Transverse colon (tissue), 4 donors: ENCODE measurements at regions not wholly inside any gene's neighbourhood (a gene's known extent, or its start where the extent isn't known, plus 50 kb on each side); places are given as distances from the start of the nearest gene placed in this dataset.

Experiments used
- DNase-seq: peaks from one replicate; pipeline ENCODE4 v3.0.0-alpha.2; 2019
- H3K27ac ChIP-seq, 4 donors: fragments of 200-600 bp; sonication (generic); 2 replicates each; pipeline ENCODE4 v1.5.1; 2016 to 2018; ENCODE audit warnings: inconsistent platforms in 4 of 4
- H3K27me3 ChIP-seq: fragments of 200-600 bp; sonication (generic); 2 replicates; pipeline ENCODE4 v1.5.1; 2017; ENCODE audit warnings: inconsistent platforms
- H3K36me3 ChIP-seq, 4 donors: fragments of 200-600 bp; sonication (generic); 2 replicates each; pipeline ENCODE4 v1.5.1; 2017 to 2019; ENCODE audit warnings: inconsistent platforms in 4 of 4
- H3K4me1 ChIP-seq, 4 donors: fragments of 200-600 bp; sonication (generic); 2 replicates each; pipeline ENCODE4 v1.5.1; 2017 to 2020; ENCODE audit warnings: inconsistent platforms in 4 of 4
- H3K4me3 ChIP-seq, 4 donors: fragments of 200-600 bp; sonication (generic); 1 replicate in 1 of 4; 2 replicates in 3 of 4; pipeline versions ENCODE4 v1.5.1 to v1.6.1; 2017 to 2019; ENCODE audit warnings: inconsistent platforms in 4 of 4
- H3K9me3 ChIP-seq, 2 donors: fragments of 200-600 bp; sonication (generic); 2 replicates each; pipeline ENCODE4 v1.5.1; 2017 to 2019; ENCODE audit warnings: inconsistent platforms in 2 of 2
- EP300 ChIP-seq: sonication (generic); formaldehyde crosslinking; IDR thresholded peaks from one replicate; pipeline ENCODE4 v1.6.1; 2017; ENCODE audit warnings: antibody characterized with exemption, low read depth
- POLR2A ChIP-seq: fragments of 450-650 bp; IDR thresholded peaks from one replicate; pipeline ENCODE4 v1.6.1; 2016; ENCODE audit warnings: antibody characterized with exemption, mild to moderate bottlenecking, moderate library complexity
- POLR2AphosphoS5 ChIP-seq, 3 donors: sonication (generic); formaldehyde crosslinking; IDR thresholded peaks; one replicate each; pipeline ENCODE4 v1.6.1; 2016; ENCODE audit warnings: antibody characterized with exemption in 3 of 3
- WGBS, 2 donors: methylation state at CpG; one replicate each; pipeline ENCODE4 v1.1.5; 2018; ENCODE audit warnings: low coverage in 1 of 2; 5-methylcytosine and 5-hydroxymethylcytosine counted together
- in situ Hi-C, 4 donors: fragments of 200-750 bp; cut with MboI; loops; one replicate each; pipeline versions ENCODE4 v1.15.0 to v1.15.1; 2017; ENCODE audit warnings: low sequenced_read_pairs in 3 of 4, low pct_ligation_motif_present in 1 of 4, low pct_unique_long_range_greater_than_20kb in 1 of 4
- intact Hi-C: fragments of 100-400 bp; cut with DNase I; formaldehyde crosslinking; loops from one replicate; pipeline ENCODE4 v1.15.1; 2023; ENCODE audit warnings: low total_unique reads
- TF ChIP-seq, protein P1 (sequence below), 5 experiments: fragments of 200-600 bp in 3 of 5; fragments of 450-650 bp in 2 of 5; sonication (generic) in 3 of 5; IDR thresholded peaks; 1 replicate in 2 of 5; 2 replicates in 3 of 5; pipeline ENCODE4 v1.5.1; 2016 to 2017; ENCODE audit warnings: antibody characterized with exemption in 5 of 5, inconsistent platforms in 3 of 5, mild to moderate bottlenecking in 2 of 5, moderate library complexity in 1 of 5

DNA sequence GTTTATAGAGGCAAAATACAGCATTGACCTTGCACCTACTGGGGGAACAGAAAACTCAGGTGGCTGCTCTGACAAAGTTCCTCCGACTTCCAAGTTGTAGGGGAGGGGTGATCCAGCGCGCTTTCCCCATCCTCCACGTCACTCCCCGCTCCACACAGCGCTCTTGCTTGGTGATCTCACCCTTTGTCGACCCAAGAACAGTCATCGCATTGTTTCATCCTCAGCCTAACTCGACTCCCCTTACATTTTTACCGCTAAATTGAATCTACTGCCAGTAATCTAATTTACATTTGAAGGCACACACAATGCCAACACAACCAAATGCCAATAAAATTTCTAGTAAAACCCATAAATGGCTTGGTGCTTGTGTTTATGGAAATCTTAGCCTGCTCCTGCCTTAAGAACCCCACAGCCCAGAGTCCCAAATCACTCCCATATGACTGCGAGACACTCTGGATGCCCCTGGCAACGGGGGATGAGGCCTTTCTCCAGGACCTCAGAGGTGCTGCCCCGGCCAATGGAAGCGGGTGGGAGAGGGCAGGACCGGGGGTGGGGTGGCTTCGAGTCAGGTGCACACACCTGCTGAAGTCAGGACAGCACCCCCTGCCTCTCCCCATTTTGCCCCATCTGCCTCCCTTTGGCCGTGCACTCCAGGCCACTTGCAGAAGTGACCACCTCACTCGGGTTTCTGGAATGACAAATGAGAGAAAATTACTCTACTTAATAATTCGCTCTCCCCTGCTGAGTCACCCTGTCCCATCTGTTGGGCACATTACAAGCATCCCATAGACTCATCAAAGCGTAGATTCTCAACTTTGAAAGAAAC, 98.2 kb upstream of the GSC start:
- Histone ChIP-seq H3K4me1 (peaks cover 0 to 6% (median 0%) of the 10 kb centered on the region in 4 donors), H3K27me3 (peaks cover 37% of the 10 kb centered on the region), H3K9me3 (no peaks in the 10 kb centered on the region), H3K4me3 (no peak overlapping the region), H3K36me3 (no peaks in the 10 kb centered on the region), H3K27ac (no peak overlapping the region)
- 56 to 68% methylated on average over 6 to 20 of the region's 20 CpGs for WGBS, 2 donors
- in situ Hi-C loops: no loop called here
- no peak for DNase-seq
- TF ChIP-seq POLR2AphosphoS5 (IDR thresholded peaks at IDR 0.05) (no peak), POLR2A (no peak), EP300 (no peak)
- TF ChIP-seq, protein P1, sequence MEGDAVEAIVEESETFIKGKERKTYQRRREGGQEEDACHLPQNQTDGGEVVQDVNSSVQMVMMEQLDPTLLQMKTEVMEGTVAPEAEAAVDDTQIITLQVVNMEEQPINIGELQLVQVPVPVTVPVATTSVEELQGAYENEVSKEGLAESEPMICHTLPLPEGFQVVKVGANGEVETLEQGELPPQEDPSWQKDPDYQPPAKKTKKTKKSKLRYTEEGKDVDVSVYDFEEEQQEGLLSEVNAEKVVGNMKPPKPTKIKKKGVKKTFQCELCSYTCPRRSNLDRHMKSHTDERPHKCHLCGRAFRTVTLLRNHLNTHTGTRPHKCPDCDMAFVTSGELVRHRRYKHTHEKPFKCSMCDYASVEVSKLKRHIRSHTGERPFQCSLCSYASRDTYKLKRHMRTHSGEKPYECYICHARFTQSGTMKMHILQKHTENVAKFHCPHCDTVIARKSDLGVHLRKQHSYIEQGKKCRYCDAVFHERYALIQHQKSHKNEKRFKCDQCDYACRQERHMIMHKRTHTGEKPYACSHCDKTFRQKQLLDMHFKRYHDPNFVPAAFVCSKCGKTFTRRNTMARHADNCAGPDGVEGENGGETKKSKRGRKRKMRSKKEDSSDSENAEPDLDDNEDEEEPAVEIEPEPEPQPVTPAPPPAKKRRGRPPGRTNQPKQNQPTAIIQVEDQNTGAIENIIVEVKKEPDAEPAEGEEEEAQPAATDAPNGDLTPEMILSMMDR (IDR thresholded peaks at IDR 0.05): no peak
- intact Hi-C loops: no loop called here

GRCh38 chr14:94867209-94867608, 97.3 kb upstream of the GSC start:
- 86% methylated on average over 6 of the region's 6 CpGs; no CpG with 5 or more reads in 1 of the 2 donors for WGBS, 2 donors
- in situ Hi-C loops: no loop called here
- Histone ChIP-seq H3K27me3 (peaks cover 37% of the 10 kb centered on the region), H3K4me3 (no peak overlapping the region), H3K4me1 (peaks cover 0 to 6% (median 0%) of the 10 kb centered on the region in 4 donors), H3K36me3 (no peaks in the 10 kb centered on the region), H3K27ac (no peak overlapping the region), H3K9me3 (no peaks in the 10 kb centered on the region)
- intact Hi-C loops: no loop called here
- no peak for DNase-seq
- TF ChIP-seq POLR2AphosphoS5 (IDR thresholded peaks at IDR 0.05) (no peak), POLR2A (no peak), EP300 (no peak)
- TF ChIP-seq, protein P1 (IDR thresholded peaks at IDR 0.05): no peak

- DNase-seq: no peak
- peaks cover 0 to 6% (median 0%) of the 10 kb centered on the region in 4 donors for H3K4me1 ChIP-seq
- no peaks in the 10 kb centered on the region for H3K9me3 ChIP-seq
- 28 to 30% methylated on average over 4 to 45 of the region's 45 CpGs for WGBS, 2 donors
- in situ Hi-C loops: no loop called here
- TF ChIP-seq, protein P1 (IDR thresholded peaks at IDR 0.05): no peak
- TF ChIP-seq EP300 (no peak), POLR2A (no peak), POLR2AphosphoS5 (IDR thresholded peaks at IDR 0.05) (no peak)
- intact Hi-C loops: no loop called here
- no peak overlapping the region for H3K4me3 ChIP-seq
- no peak overlapping the region for H3K27ac ChIP-seq
- no peaks in the 10 kb centered on the region for H3K36me3 ChIP-seq
- peaks cover 32% of the 10 kb centered on the region for H3K27me3 ChIP-seq
These were observed 94.7 kb upstream of the GSC start for GRCh38 chr14:94864387-94865195.

DNA sequence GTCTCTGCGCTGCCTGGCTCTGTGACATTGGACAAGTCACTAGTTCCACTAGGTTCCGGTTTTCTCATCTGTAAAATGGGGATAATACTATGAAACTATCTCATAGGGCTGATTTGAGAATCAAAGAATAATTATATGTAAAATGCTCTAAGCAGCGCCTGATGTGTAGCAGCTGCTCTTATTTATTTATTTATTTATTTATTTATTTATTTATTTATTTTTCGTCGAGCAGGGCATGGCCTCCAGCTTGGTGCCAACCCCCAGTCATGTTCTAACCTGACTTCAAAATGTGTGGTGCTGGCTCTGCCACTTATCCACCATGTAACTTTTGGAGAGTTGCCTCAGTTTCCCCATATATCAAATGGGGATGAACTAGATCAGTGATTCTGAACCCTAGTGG, 93.5 kb upstream of the GSC start:
- TF ChIP-seq POLR2AphosphoS5 (IDR thresholded peaks at IDR 0.05) (no peak), EP300 (no peak), POLR2A (no peak)
- TF ChIP-seq, protein P1 (IDR thresholded peaks at IDR 0.05): no peak
- 92 to 95% methylated on average over 5 of the region's 5 CpGs for WGBS, 2 donors
- Histone ChIP-seq H3K4me1 (peaks cover 0 to 6% (median 0%) of the 10 kb centered on the region in 4 donors), H3K27ac (no peak overlapping the region), H3K4me3 (no peak overlapping the region), H3K36me3 (no peaks in the 10 kb centered on the region), H3K27me3 (peaks cover 32% of the 10 kb centered on the region), H3K9me3 (no peaks in the 10 kb centered on the region)
- in situ Hi-C loops (no loop called here), intact Hi-C loops (no loop called here)
- DNase-seq: no peak
